Left ventricle myocardium inferior (tissue), 1 donor: ENCODE measurements at regions not wholly inside any gene's neighbourhood (a gene's known extent, or its start where the extent isn't known, plus 50 kb on each side); places are given as distances from the start of the nearest gene placed in this dataset.
A peak's percentile ranks its signal among the peaks of the same experiment; 100 is the strongest.
"Not testable (repeated sequence)": the region's sequence is repeated elsewhere in the genome, so short reads cannot be mapped to it uniquely, and the experiment has no call there.

ENCODE experiments used
- DNase-seq: peaks from one replicate; pipeline ENCODE4 v3.0.0-alpha.2; 2020
- H3K27ac ChIP-seq: fragments of 200-600 bp; replicated peaks from 2 replicates; pipeline ENCODE4 v1.8.0; 2021
- H3K27me3 ChIP-seq: fragments of 200-600 bp; 2 replicates; pipeline ENCODE4 v1.8.0; 2021; ENCODE audit warnings: low read depth
- H3K36me3 ChIP-seq: fragments of 200-600 bp; 2 replicates; pipeline ENCODE4 v1.8.0; 2021
- H3K4me1 ChIP-seq: fragments of 200-600 bp; 2 replicates; pipeline ENCODE4 v1.8.0; 2021
- H3K4me3 ChIP-seq: fragments of 200-600 bp; 2 replicates; pipeline ENCODE4 v1.8.0; 2021; ENCODE audit warnings: mild to moderate bottlenecking, moderate library complexity
- H3K9me3 ChIP-seq: fragments of 200-600 bp; replicated peaks from 2 replicates; pipeline ENCODE4 v1.8.0; 2021
- CTCF ChIP-seq: fragments of 200-600 bp; IDR thresholded peaks from 2 replicates; pipeline ENCODE4 v1.8.0; 2021; ENCODE audit warnings: antibody characterized with exemption, mild to moderate bottlenecking, borderline replicate concordance
- intact Hi-C: fragments of 100-400 bp; cut with micrococcal nuclease; formaldehyde crosslinking; loops from one replicate; pipeline ENCODE4 v1.11.0; 2022
- donor health status: DM: no; HTN: yes; CAD: no; lungs with severe emphysema.

- Histone ChIP-seq H3K27ac (peak overlapping the region; percentile 41), H3K27me3 (no peaks in the 10 kb centered on the region), H3K4me1 (no peaks in the 10 kb centered on the region), H3K9me3 (peaks cover 29% of the 10 kb centered on the region), H3K36me3 (no peaks in the 10 kb centered on the region), H3K4me3 (no peak overlapping the region)
- no peak for DNase-seq
- intact Hi-C loops: no loop called here
- TF ChIP-seq CTCF: no peak
Measured at GRCh38 chr12:74382983-74383382, 154.7 kb upstream of the ATXN7L3B start.

- no peak overlapping the region for H3K27ac ChIP-seq
- no peaks in the 10 kb centered on the region for H3K27me3 ChIP-seq
- H3K9me3 ChIP-seq: peaks cover 43% of the 10 kb centered on the region
- DNase-seq: no peak
- intact Hi-C loops: no loop called here
- H3K36me3 ChIP-seq: no peaks in the 10 kb centered on the region
- no peak for TF ChIP-seq CTCF
- no peak overlapping the region for H3K4me3 ChIP-seq
- H3K4me1 ChIP-seq: no peaks in the 10 kb centered on the region
Measured at GRCh38 chr12:74391283-74391682, 146.4 kb upstream of the ATXN7L3B start.

GRCh38 chr12:74393272-74393671 lies 144.4 kb upstream of the ATXN7L3B start:
- H3K9me3 ChIP-seq: peaks cover 26% of the 10 kb centered on the region
- H3K4me3 ChIP-seq: no peak overlapping the region
- no peak for TF ChIP-seq CTCF
- H3K27me3 ChIP-seq: no peaks in the 10 kb centered on the region
- DNase-seq: no peak
- no peak overlapping the region for H3K27ac ChIP-seq
- H3K36me3 ChIP-seq: no peaks in the 10 kb centered on the region
- H3K4me1 ChIP-seq: no peaks in the 10 kb centered on the region
- intact Hi-C loops: no loop called here

- no peak for TF ChIP-seq CTCF
Measured at GRCh38 chr12:74394647-74395046, 143.0 kb upstream of the ATXN7L3B start.

GRCh38 chr12:74401035-74401434 lies 136.6 kb upstream of the ATXN7L3B start:
- Histone ChIP-seq H3K27me3 (no peaks in the 10 kb centered on the region), H3K27ac (no peak overlapping the region), H3K4me3 (no peak overlapping the region), H3K4me1 (no peaks in the 10 kb centered on the region), H3K9me3 (no peaks in the 10 kb centered on the region), H3K36me3 (no peaks in the 10 kb centered on the region)
- TF ChIP-seq CTCF: no peak
- intact Hi-C loops: no loop called here
- DNase-seq: no peak

More at GRCh38 chr12:74394647-74395046, 143.0 kb upstream of the ATXN7L3B start:
- Histone ChIP-seq H3K4me3 (no peak overlapping the region), H3K27me3 (no peaks in the 10 kb centered on the region), H3K4me1 (no peaks in the 10 kb centered on the region), H3K9me3 (peaks cover 20% of the 10 kb centered on the region), H3K36me3 (no peaks in the 10 kb centered on the region), H3K27ac (no peak overlapping the region)
- intact Hi-C loops: no loop called here
- no peak for DNase-seq

- no peaks in the 10 kb centered on the region for H3K4me1 ChIP-seq
- H3K36me3 ChIP-seq: no peaks in the 10 kb centered on the region
- DNase-seq: no peak
- intact Hi-C loops: no loop called here
- no peak for TF ChIP-seq CTCF
- H3K9me3 ChIP-seq: no peaks in the 10 kb centered on the region
- no peak overlapping the region for H3K4me3 ChIP-seq
- no peaks in the 10 kb centered on the region for H3K27me3 ChIP-seq
- H3K27ac ChIP-seq: no peak overlapping the region
Measured at GRCh38 chr12:74401966-74402365, 135.7 kb upstream of the ATXN7L3B start.

GRCh38 chr12:74403221-74403470 lies 134.5 kb upstream of the ATXN7L3B start:
- intact Hi-C loops, H3K4me1 ChIP-seq, H3K27me3 ChIP-seq, H3K27ac ChIP-seq, H3K9me3 ChIP-seq, DNase-seq, H3K36me3 ChIP-seq, H3K4me3 ChIP-seq: not testable (repeated sequence)
